ENCODE measurements at regions not wholly inside any gene's neighbourhood (a gene's known extent, or its start where the extent isn't known, plus 50 kb on each side); places are given as distances from the start of the nearest gene placed in this dataset.
"Not testable (repeated sequence)": the region's sequence is repeated elsewhere in the genome, so short reads cannot be mapped to it uniquely, and the experiment has no call there.

DNA sequence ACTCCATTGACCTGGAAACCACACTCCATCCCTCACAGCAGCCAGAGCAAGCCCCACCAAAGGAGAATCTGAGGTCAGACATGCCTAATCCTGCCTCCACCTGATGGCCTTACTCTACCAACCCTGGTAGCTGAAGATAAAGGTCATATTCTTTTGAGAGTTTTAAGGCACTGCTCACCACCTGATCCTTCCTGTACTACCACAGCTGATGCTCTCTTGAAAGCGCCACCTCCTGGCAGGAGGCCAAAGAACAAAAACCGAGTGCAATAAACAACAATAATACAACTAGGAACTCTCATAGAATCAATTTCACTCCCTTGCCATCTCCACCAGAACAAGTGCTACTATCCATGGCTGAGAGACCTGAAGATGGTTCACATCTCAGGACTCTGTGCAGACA, 301.6 kb downstream of the NAF1 start:
- ChIA-PET CTCF (no interaction called here), POLR2A (no interaction called here)
- intact Hi-C loops (cut with micrococcal nuclease), result no loop called here
- Mint-ChIP-seq H3K9me3 (no peaks in the 10 kb centered on the region), H3K4me3 (no peak overlapping the region), H3K27ac (no peak overlapping the region), H3K36me3 (no peaks in the 10 kb centered on the region), H3K27me3 (no peaks in the 10 kb centered on the region), H3K4me1 (ENCODE audit: low read depth) (no peaks in the 10 kb centered on the region)
- DNase-seq, result no peak

DNA sequence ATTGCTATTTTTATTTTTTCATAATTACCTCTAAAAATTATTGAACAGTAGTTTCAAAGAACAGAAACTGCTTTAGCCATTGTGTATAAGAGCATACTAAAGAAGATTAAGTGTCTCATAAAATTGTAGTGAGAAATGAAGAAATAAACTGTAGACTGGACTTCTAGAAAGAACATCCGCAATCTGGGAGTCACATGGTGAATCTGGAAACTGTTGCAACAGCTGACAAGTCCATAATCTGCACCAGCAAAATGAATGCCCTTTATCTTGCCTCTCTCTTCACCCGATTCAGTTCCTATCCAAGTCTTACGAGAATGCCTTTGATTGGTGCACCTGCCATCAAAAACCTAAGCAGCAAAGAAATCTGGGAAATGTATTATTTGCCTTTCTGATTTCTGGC, 312.9 kb downstream of the NAF1 start:
- no peaks in the 10 kb centered on the region for H3K4me1 Mint-ChIP-seq (ENCODE audit: low read depth)

DNA sequence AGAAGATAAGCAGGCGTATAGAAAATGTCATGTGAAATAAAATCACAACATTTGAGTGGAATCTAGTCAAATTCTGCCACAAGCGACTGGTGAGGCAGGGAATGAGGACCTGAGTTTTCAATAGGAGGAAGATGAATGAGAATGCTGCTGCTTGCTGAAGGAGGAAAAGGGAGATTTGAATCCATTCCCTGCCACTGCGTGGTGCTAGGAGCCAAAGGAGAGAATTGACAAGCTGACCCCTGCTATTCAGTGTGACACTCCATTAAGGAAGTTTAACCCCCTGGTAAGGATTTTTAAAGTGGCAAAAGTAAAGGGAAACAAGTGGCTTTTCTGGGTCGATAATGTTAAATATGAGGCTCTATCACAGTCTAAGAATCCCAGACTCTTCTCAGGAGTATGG, 314.0 kb downstream of the NAF1 start:
- ChIA-PET POLR2A (no interaction called here), CTCF (no interaction called here)
- no peaks in the 10 kb centered on the region for H3K36me3 Mint-ChIP-seq
- no peak for DNase-seq
- no peak overlapping the region for H3K27ac Mint-ChIP-seq
- H3K4me3 Mint-ChIP-seq, result no peak overlapping the region
- intact Hi-C loops (cut with micrococcal nuclease), result no loop called here
- H3K27me3 Mint-ChIP-seq, result no peaks in the 10 kb centered on the region
- H3K9me3 Mint-ChIP-seq, result no peaks in the 10 kb centered on the region
- no peaks in the 10 kb centered on the region for H3K4me1 Mint-ChIP-seq (ENCODE audit: low read depth)

More for the DNA sequence above, 312.9 kb downstream of the NAF1 start:
- Mint-ChIP-seq H3K27me3 (no peaks in the 10 kb centered on the region), H3K36me3 (no peaks in the 10 kb centered on the region), H3K9me3 (no peaks in the 10 kb centered on the region), H3K4me3 (no peak overlapping the region), H3K27ac (no peak overlapping the region)
- intact Hi-C loops (cut with micrococcal nuclease), result no loop called here
- no peak for DNase-seq
- ChIA-PET CTCF (no interaction called here), POLR2A (no interaction called here)

DNA sequence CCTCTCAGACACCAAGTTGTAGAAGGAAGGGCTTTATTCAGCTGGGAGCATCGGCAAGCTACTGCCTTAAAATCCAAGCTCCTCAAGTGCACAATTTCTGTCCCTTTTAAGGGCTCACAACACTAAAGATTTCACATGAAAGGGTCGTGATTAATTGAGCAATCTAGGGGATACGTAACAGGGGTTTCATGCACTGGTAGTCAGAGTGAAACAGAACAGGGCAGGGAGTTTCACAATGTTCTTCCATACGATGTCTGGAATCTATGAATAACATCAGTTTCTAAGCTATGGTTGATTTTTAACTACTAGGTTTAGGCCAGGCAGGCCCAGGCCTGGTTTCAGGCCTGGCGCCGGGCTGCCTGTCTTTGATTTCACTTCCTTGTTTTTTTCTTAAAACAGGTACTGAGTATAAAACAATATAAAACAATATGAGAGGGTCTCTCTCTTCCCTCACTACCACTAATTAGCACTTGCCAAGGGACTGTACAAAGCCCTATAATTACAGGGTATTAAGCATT, 315.4 kb downstream of the NAF1 start:
- H3K36me3 Mint-ChIP-seq; intact Hi-C loops (cut with micrococcal nuclease); H3K4me1 Mint-ChIP-seq (ENCODE audit: low read depth); H3K9me3 Mint-ChIP-seq; CTCF ChIA-PET; DNase-seq; H3K27ac Mint-ChIP-seq; H3K27me3 Mint-ChIP-seq; POLR2A ChIA-PET; H3K4me3 Mint-ChIP-seq: not testable (repeated sequence)

DNA sequence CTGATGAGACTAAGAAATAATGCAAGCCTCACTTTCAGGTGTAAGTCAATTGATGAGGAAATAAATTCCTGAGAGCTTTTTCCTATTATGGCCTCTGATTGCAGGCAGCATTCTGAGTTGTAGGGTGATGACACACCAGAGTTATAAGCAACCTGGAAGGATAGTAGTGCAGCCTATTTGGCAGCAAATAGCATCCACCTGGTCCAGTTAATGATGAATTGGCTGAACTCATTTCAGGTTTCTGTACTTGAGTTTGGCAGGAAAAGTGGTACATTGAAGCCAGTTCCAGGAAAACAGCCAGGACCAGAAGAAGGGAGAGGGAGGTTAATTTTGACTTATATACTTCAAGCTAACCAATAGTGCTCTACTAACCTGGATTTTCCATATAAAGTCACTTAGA, 316.8 kb downstream of the NAF1 start:
- H3K27me3 Mint-ChIP-seq, result no peaks in the 10 kb centered on the region
- ChIA-PET CTCF (no interaction called here), POLR2A (no interaction called here)
- no peak overlapping the region for H3K4me3 Mint-ChIP-seq
- H3K27ac Mint-ChIP-seq, result no peak overlapping the region
- no peaks in the 10 kb centered on the region for H3K4me1 Mint-ChIP-seq (ENCODE audit: low read depth)
- no peak for DNase-seq
- H3K9me3 Mint-ChIP-seq, result no peaks in the 10 kb centered on the region
- intact Hi-C loops (cut with micrococcal nuclease), result no loop called here
- H3K36me3 Mint-ChIP-seq, result no peaks in the 10 kb centered on the region

DNA sequence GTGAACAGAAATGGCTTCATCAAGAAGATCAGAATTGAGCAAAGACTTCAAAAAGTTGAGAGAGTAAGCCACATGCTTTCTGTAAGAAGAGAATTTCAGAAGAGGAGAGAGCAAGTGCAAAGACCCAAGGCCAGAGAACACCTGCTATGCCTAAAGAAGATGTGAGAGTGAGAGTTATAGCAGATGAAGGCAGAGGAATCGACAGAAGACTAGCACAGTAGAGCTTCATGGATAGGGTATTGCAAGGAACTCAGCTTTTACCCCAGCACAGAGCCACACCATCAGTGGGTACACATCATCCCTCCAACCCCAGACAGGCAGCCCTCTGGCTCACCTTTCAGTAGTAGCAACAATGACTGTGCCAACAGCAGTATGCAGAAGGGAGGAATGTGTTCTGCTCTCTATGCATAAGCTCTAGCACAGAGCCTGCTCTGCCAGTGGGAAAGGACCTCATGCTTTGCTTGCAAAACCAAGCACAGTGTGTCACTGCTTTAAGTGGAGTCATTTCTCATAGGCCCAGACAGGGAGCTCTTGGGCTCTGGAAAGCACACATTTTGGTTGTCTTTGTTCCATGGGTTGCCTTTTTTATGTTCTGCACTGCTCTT, 318.6 kb downstream of the NAF1 start:
- Mint-ChIP-seq H3K27ac (no peak overlapping the region), H3K9me3 (no peaks in the 10 kb centered on the region), H3K27me3 (no peaks in the 10 kb centered on the region), H3K36me3 (no peaks in the 10 kb centered on the region), H3K4me1 (ENCODE audit: low read depth) (no peaks in the 10 kb centered on the region), H3K4me3 (no peak overlapping the region)
- ChIA-PET CTCF (no interaction called here), POLR2A (no interaction called here)
- no peak for DNase-seq
- intact Hi-C loops (cut with micrococcal nuclease), result no loop called here

DNA sequence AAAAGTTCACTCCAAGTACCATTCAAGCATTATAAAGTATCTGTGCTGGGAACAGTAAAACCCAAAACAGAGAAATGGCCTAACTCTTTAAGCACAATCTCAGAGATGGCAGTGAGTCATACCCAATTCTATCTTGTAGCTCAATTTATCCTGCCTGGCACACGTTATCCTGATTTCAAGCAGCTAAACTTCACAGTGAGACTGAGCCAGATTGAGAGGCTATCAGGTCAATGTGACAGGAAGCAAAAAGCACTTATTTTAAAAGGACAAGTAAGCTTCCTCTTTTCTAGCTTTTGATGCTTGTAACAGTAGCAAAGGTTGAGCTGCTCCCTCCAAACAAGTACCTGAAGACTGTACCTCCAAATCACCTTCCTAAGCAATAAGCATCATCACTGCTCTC, 324.9 kb downstream of the NAF1 start:
- Mint-ChIP-seq H3K9me3 (no peaks in the 10 kb centered on the region), H3K4me1 (ENCODE audit: low read depth) (no peaks in the 10 kb centered on the region), H3K27me3 (no peaks in the 10 kb centered on the region), H3K36me3 (no peaks in the 10 kb centered on the region), H3K27ac (no peak overlapping the region), H3K4me3 (no peak overlapping the region)
- intact Hi-C loops (cut with micrococcal nuclease), result no loop called here
- POLR2A ChIA-PET, result no interaction called here
- no peak for DNase-seq
- CTCF ChIA-PET, result no interaction called here

DNA sequence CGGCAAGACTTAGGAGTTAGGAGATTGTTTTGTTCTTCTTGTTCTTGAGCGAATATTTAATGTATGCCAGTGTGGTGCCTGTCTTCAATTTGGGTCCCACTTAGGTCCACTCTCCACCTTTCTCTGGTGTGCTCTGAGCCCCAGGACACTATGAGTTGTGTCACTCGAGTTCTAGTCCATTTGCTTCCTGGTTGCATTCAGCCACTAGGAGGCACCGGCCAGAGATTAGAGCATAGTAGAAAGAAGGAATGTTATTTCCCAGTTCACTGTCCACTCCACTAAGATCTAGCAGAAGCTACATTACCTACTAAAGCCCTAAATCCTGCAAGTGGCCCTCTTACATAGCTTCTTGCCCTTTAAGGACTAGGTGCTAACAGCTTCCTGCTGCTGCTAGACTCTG, 326.9 kb downstream of the NAF1 start:
- Mint-ChIP-seq H3K4me1 (ENCODE audit: low read depth) (no peaks in the 10 kb centered on the region), H3K36me3 (no peaks in the 10 kb centered on the region), H3K4me3 (no peak overlapping the region), H3K27me3 (no peaks in the 10 kb centered on the region), H3K9me3 (no peaks in the 10 kb centered on the region), H3K27ac (no peak overlapping the region)
- ChIA-PET CTCF (no interaction called here), POLR2A (no interaction called here)
- intact Hi-C loops (cut with micrococcal nuclease), result no loop called here
- DNase-seq, result no peak

DNA sequence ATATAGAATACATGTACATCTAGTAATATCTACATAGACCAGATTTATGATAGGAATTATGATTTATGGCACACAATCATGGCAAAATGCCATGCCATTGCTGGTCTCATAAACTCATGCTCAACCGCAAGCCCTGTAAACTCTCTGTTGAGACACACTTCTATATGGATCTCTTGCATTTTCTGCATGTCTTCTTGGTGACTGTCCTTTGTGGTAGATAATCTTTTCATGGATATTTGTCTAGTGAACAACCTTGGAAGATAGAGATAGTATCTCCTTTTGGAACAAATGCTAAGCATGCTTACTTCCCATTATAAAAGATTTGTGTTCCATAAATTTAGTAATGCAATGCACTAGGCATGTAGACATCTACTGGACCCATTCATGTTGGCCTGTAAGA, 328.0 kb downstream of the NAF1 start:
- intact Hi-C loops (cut with micrococcal nuclease), result no loop called here

DNA sequence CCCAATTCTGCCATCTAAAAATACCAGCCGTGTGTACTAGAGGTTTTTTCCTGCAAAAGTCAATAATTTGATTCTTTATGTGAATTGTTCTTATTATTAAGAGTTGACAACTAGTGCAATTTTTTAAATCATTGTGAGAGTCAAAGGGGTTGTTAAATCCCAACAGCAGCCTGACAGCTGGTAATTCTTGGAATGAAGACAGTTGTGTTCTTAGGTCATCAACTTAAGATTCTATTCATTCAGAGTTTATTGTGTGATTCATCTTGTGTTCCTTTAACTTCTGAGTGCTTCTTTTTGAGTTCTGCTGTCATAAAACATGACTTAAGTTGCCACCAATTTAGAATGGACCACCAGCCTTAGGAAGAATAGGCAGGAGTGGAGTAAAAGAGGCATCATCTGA, 329.0 kb downstream of the NAF1 start:
- POLR2A ChIA-PET, result no interaction called here

More for the DNA sequence above, 328.0 kb downstream of the NAF1 start:
- ChIA-PET POLR2A (no interaction called here), CTCF (no interaction called here)
- Mint-ChIP-seq H3K4me1 (ENCODE audit: low read depth) (no peaks in the 10 kb centered on the region), H3K9me3 (no peaks in the 10 kb centered on the region), H3K27me3 (no peaks in the 10 kb centered on the region), H3K27ac (no peak overlapping the region), H3K4me3 (no peak overlapping the region), H3K36me3 (no peaks in the 10 kb centered on the region)
- DNase-seq, result no peak

DNA sequence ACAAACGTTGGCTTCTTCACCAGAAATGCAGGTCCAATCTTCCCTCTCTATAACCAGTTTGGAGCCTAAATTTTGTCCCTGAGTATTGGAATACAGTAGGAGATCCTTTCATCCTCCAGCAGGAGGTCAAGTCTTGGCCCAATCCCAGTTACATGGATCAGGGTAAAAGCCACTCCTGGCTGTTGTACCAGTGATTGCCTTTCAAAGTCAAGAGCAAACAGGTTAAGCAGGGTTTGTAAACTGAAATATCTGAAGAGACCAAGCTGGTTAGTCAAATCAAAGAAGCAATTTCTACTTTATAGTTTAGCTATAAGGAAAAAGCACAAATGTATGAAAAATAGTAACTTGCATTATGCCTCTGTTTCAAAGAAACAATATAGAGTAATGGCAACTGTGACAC, 329.4 kb downstream of the NAF1 start:
- intact Hi-C loops (cut with micrococcal nuclease), result no loop called here
- no peaks in the 10 kb centered on the region for H3K9me3 Mint-ChIP-seq
- no peaks in the 10 kb centered on the region for H3K36me3 Mint-ChIP-seq
- ChIA-PET CTCF (no interaction called here), POLR2A (no interaction called here)
- H3K27ac Mint-ChIP-seq, result no peak overlapping the region
- no peak overlapping the region for H3K4me3 Mint-ChIP-seq
- H3K4me1 Mint-ChIP-seq (ENCODE audit: low read depth), result no peaks in the 10 kb centered on the region
- no peaks in the 10 kb centered on the region for H3K27me3 Mint-ChIP-seq
- no peak for DNase-seq

More for the DNA sequence above, 329.0 kb downstream of the NAF1 start:
- no peaks in the 10 kb centered on the region for H3K27me3 Mint-ChIP-seq
- no peaks in the 10 kb centered on the region for H3K36me3 Mint-ChIP-seq
- intact Hi-C loops (cut with micrococcal nuclease), result no loop called here
- H3K4me3 Mint-ChIP-seq, result no peak overlapping the region
- CTCF ChIA-PET, result no interaction called here
- H3K4me1 Mint-ChIP-seq (ENCODE audit: low read depth), result no peaks in the 10 kb centered on the region
- no peaks in the 10 kb centered on the region for H3K9me3 Mint-ChIP-seq
- no peak overlapping the region for H3K27ac Mint-ChIP-seq
- no peak for DNase-seq

DNA sequence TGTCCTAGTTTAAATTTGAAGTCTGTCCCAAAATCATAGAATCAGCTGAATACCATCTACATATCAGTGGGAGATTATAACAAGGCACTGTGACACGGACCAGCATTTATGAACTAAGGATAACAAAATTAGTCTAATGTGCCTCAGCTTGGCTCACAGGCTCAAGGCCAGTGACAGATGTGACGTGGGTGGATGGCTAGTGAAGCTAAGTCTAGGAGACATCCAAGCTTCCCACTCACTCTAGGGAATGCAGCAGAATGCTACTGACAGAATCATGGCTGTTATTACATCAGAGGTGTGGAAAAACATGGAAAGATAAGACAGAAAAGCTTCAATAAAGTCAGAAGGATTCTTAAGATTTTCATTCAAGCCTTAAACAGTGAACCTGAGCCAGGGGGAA, 329.9 kb downstream of the NAF1 start:
- no peak for DNase-seq
- CTCF ChIA-PET, result no interaction called here

DNA sequence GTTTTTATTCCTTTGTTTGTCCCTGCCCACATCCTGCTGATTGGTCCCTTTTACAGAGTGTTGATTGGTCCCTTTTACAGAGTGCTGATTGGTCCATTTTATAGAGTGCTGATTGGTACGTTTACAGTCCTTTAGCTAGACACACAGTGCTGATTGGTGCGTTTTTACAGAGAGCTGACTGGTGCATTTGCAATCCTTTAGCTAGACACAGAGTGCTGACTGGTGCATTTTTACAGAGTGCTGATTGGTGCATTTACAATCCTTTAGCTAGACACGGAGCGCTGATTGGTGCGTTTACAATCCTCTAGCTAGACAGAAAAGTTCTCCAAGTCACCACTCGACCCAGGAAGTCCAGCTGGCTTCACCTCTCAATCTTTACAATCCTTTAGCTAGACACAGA, 330.4 kb downstream of the NAF1 start:
- H3K4me1 Mint-ChIP-seq (ENCODE audit: low read depth); H3K4me3 Mint-ChIP-seq; H3K27ac Mint-ChIP-seq; POLR2A ChIA-PET; intact Hi-C loops (cut with micrococcal nuclease); CTCF ChIA-PET; DNase-seq; H3K27me3 Mint-ChIP-seq; H3K36me3 Mint-ChIP-seq; H3K9me3 Mint-ChIP-seq: not testable (repeated sequence)

More for the DNA sequence above, 329.9 kb downstream of the NAF1 start:
- H3K27me3 Mint-ChIP-seq, result no peaks in the 10 kb centered on the region
- no peak overlapping the region for H3K27ac Mint-ChIP-seq
- no peaks in the 10 kb centered on the region for H3K4me1 Mint-ChIP-seq (ENCODE audit: low read depth)
- POLR2A ChIA-PET, result no interaction called here
- no peaks in the 10 kb centered on the region for H3K36me3 Mint-ChIP-seq
- no peaks in the 10 kb centered on the region for H3K9me3 Mint-ChIP-seq
- H3K4me3 Mint-ChIP-seq, result no peak overlapping the region
- intact Hi-C loops (cut with micrococcal nuclease), result no loop called here

DNA sequence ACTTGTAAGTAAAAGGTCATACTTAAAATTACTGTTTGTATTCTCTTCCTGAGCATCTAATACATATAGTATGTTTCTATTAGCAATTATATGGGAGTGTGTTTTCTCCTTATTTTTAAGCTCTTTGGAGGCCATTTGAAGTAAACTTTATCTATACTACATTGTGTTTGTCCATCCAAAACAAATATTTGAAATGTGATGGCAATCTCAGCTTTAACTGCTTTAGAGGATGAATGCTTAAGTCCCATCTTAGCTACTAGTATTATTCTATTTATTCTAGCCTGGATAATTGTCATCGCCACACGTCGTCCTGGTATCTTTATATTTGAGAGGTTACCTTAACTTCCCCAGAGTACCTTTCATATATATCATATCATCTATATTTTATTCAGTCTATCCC, 335.8 kb downstream of the NAF1 start:
- no peak for DNase-seq
- no peaks in the 10 kb centered on the region for H3K27me3 Mint-ChIP-seq
- H3K4me1 Mint-ChIP-seq (ENCODE audit: low read depth), result no peaks in the 10 kb centered on the region
- H3K9me3 Mint-ChIP-seq, result no peaks in the 10 kb centered on the region
- no peaks in the 10 kb centered on the region for H3K36me3 Mint-ChIP-seq
- intact Hi-C loops (cut with micrococcal nuclease), result no loop called here
- ChIA-PET POLR2A (no interaction called here), CTCF (no interaction called here)
- no peak overlapping the region for H3K4me3 Mint-ChIP-seq
- H3K27ac Mint-ChIP-seq, result no peak overlapping the region
